Mesendoderm (in vitro differentiated cells): ENCODE measurements at regions not wholly inside any gene's neighbourhood (a gene's known extent, or its start where the extent isn't known, plus 50 kb on each side); places are given as distances from the start of the nearest gene placed in this dataset.

ENCODE experiments used
- DNase-seq: peaks from one replicate; pipeline ENCODE4 v3.0.0; 2013
- H2AK5ac ChIP-seq: 2 replicates; pipeline ENCODE4 v1.6.1; 2013; ENCODE audit warnings: low read length, inconsistent platforms
- H2BK120ac ChIP-seq: 2 replicates; pipeline ENCODE4 v1.6.1; 2013; ENCODE audit warnings: low read depth, mild to moderate bottlenecking, low read length, moderate library complexity, mixed read lengths
- H2BK15ac ChIP-seq: replicated peaks from 2 replicates; pipeline ENCODE4 v1.6.1; 2013; ENCODE audit warnings: low read depth, mild to moderate bottlenecking, moderate library complexity
- H2BK5ac ChIP-seq: 2 replicates; pipeline ENCODE4 v1.6.1; 2013; ENCODE audit warnings: low read length, inconsistent platforms
- H3K18ac ChIP-seq: 2 replicates; pipeline ENCODE4 v1.6.1; 2013; ENCODE audit warnings: mild to moderate bottlenecking, low read length, mixed read lengths
- H3K23ac ChIP-seq: one replicate; pipeline ENCODE4 v1.6.1; 2013; ENCODE audit warnings: low read length
- H3K27ac ChIP-seq: 2 replicates; pipeline ENCODE4 v1.5.1; 2013; ENCODE audit warnings: low read depth, mild to moderate bottlenecking, inconsistent platforms, low read length, moderate library complexity
- H3K27me3 ChIP-seq: 2 replicates; pipeline ENCODE4 v1.6.1; 2013; ENCODE audit warnings: low read length, control low read depth, mild to moderate bottlenecking, inconsistent platforms; ENCODE audit not compliant: insufficient read depth, poor library complexity
- H3K36me3 ChIP-seq: 2 replicates; pipeline ENCODE4 v1.6.1; 2013; ENCODE audit warnings: low read length, inconsistent platforms; ENCODE audit not compliant: control insufficient read depth, insufficient read depth
- H3K4ac ChIP-seq: one replicate; pipeline ENCODE4 v1.6.1; 2013; ENCODE audit warnings: low read depth, mild to moderate bottlenecking, low read length, moderate library complexity
- H3K4me1 ChIP-seq: 2 replicates; pipeline ENCODE4 v1.6.1; 2013; ENCODE audit warnings: low read depth, low read length, inconsistent platforms; ENCODE audit not compliant: control insufficient read depth
- H3K4me2 ChIP-seq: 2 replicates; pipeline ENCODE4 v1.6.1; 2013; ENCODE audit warnings: low read length
- H3K4me3 ChIP-seq: 2 replicates; pipeline ENCODE4 v1.5.1; 2013; ENCODE audit warnings: mild to moderate bottlenecking, low read length
- H3K56ac ChIP-seq: one replicate; pipeline ENCODE4 v1.6.1; 2013; ENCODE audit warnings: low read length
- H3K79me1 ChIP-seq: 2 replicates; pipeline ENCODE4 v1.6.1; 2013; ENCODE audit warnings: low read length, inconsistent platforms
- H3K79me2 ChIP-seq: 2 replicates; pipeline ENCODE4 v1.6.1; 2013; ENCODE audit warnings: mild to moderate bottlenecking, low read length; ENCODE audit not compliant: control insufficient read depth, insufficient read depth
- H3K9ac ChIP-seq: 2 replicates; pipeline ENCODE4 v1.6.1; 2013; ENCODE audit warnings: low read length, inconsistent platforms
- H4K5ac ChIP-seq: one replicate; pipeline ENCODE4 v1.6.1; 2013; ENCODE audit warnings: low read length
- H4K8ac ChIP-seq: one replicate; pipeline ENCODE4 v1.6.1; 2013; ENCODE audit warnings: low read depth, mild to moderate bottlenecking, control low read depth, low read length, moderate library complexity
- WGBS: extraction: QIAGEN DNeasy Blood & Tissue Kit; methylation state at CpG from one replicate; pipeline ENCODE4 v1.1.7; 2013; ENCODE audit warnings: low lambda C conversion rate, missing lambda C conversion rate; ENCODE audit not compliant: insufficient coverage; ENCODE audit errors: extremely low coverage; 5-methylcytosine and 5-hydroxymethylcytosine counted together

DNA sequence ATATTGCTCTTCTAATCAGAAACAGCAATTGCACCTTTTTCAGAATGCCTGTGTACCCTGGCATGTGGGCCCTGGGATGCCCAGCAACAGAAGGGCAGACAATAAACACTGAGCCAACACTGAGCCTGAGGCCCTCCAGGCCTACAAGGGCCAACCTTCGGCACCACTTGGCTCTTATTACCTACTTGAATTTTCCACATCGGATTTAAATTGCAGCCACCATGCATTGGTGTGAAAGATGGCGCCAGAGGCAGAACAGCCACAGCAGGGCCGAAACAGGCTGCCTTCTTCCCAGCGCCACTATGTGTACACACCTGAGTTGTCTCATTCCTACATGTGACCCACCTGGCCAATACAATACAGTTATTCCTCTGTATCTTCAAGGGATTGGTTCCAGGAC, 51.4 kb upstream of the EZH2 start:
- Histone ChIP-seq H3K4me1 (no peaks in the 10 kb centered on the region), H3K56ac (no peak overlapping the region), H4K5ac (no peak overlapping the region), H3K79me2 (no peaks in the 10 kb centered on the region), H3K4ac (no peak overlapping the region), H2BK5ac (no peak overlapping the region), H3K23ac (no peak overlapping the region), H3K27me3 (no peaks in the 10 kb centered on the region), H3K4me2 (no peak overlapping the region), H3K27ac (no peak overlapping the region), H3K9ac (no peak overlapping the region), H3K36me3 (no peaks in the 10 kb centered on the region), H2AK5ac (no peak overlapping the region), H3K4me3 (no peak overlapping the region), H3K79me1 (no peaks in the 10 kb centered on the region), H3K18ac (no peak overlapping the region), H2BK120ac (no peak overlapping the region), H4K8ac (no peak overlapping the region), H2BK15ac (no peak overlapping the region)
- no peak for DNase-seq
- WGBS: no CpG with 5 or more reads among the region's 5 CpGs
